GM12873 (cell line): ENCODE measurements at regions not wholly inside any gene's neighbourhood (a gene's known extent, or its start where the extent isn't known, plus 50 kb on each side); places are given as distances from the start of the nearest gene placed in this dataset.

Experiments used
- CTCF ChIP-seq: IDR thresholded peaks from 2 replicates; pipeline ENCODE4 v1.5.1; 2012; ENCODE audit warnings: low read depth, mild to moderate bottlenecking, moderate library complexity, low read length, control low read depth; ENCODE audit not compliant: insufficient read depth; ENCODE audit errors: missing control alignments

GRCh38 chr5:93101661-93102060 is 479.4 kb downstream of the NR2F1-AS1 start:
- no peak for TF ChIP-seq CTCF

- no peak for TF ChIP-seq CTCF
These were observed 480.0 kb downstream of the NR2F1-AS1 start for GRCh38 chr5:93100976-93101375.

GRCh38 chr5:93100428-93100827 is 480.6 kb downstream of the NR2F1-AS1 start:
- TF ChIP-seq CTCF: no peak

GRCh38 chr5:93099902-93100347 is 481.1 kb downstream of the NR2F1-AS1 start:
- no peak for TF ChIP-seq CTCF

GRCh38 chr5:93096561-93096960 is 484.5 kb downstream of the NR2F1-AS1 start:
- TF ChIP-seq CTCF: no peak

GRCh38 chr5:93092349-93093105 is 488.5 kb downstream of the NR2F1-AS1 start:
- TF ChIP-seq CTCF: no peak

- no peak for TF ChIP-seq CTCF
These were observed 490.3 kb downstream of the NR2F1-AS1 start for GRCh38 chr5:93090698-93091097.
